ENCODE measurements at regions not wholly inside any gene's neighbourhood (a gene's known extent, or its start where the extent isn't known, plus 50 kb on each side); places are given as distances from the start of the nearest gene placed in this dataset.

DNA sequence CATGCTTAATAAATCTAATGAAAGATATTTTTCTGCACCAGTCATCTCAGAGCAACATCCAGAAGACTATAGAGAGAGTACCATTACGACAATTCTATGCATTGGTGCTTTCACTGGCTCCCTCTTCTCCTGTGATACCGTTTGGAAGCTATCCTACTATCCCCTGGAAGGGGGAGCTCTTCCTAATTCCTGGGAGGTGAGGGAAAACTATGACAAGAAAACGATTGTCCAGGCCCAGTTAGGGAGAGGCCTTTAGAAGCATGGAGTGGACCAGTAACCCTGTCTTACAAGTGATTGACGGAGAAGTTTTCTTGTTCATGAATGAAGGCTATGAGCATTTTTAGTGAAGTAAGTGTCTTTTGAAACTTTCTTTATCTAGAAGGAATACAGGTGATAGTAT, 150.2 kb downstream of the TANC2 start:
- DNase-seq (ENCODE audit: extremely low read depth, low read depth), result no peak
- TF ChIP-seq, protein P1, sequence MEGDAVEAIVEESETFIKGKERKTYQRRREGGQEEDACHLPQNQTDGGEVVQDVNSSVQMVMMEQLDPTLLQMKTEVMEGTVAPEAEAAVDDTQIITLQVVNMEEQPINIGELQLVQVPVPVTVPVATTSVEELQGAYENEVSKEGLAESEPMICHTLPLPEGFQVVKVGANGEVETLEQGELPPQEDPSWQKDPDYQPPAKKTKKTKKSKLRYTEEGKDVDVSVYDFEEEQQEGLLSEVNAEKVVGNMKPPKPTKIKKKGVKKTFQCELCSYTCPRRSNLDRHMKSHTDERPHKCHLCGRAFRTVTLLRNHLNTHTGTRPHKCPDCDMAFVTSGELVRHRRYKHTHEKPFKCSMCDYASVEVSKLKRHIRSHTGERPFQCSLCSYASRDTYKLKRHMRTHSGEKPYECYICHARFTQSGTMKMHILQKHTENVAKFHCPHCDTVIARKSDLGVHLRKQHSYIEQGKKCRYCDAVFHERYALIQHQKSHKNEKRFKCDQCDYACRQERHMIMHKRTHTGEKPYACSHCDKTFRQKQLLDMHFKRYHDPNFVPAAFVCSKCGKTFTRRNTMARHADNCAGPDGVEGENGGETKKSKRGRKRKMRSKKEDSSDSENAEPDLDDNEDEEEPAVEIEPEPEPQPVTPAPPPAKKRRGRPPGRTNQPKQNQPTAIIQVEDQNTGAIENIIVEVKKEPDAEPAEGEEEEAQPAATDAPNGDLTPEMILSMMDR (IDR thresholded peaks at IDR 0.05; ENCODE audit: low read depth, low read length), result no peak

DNA sequence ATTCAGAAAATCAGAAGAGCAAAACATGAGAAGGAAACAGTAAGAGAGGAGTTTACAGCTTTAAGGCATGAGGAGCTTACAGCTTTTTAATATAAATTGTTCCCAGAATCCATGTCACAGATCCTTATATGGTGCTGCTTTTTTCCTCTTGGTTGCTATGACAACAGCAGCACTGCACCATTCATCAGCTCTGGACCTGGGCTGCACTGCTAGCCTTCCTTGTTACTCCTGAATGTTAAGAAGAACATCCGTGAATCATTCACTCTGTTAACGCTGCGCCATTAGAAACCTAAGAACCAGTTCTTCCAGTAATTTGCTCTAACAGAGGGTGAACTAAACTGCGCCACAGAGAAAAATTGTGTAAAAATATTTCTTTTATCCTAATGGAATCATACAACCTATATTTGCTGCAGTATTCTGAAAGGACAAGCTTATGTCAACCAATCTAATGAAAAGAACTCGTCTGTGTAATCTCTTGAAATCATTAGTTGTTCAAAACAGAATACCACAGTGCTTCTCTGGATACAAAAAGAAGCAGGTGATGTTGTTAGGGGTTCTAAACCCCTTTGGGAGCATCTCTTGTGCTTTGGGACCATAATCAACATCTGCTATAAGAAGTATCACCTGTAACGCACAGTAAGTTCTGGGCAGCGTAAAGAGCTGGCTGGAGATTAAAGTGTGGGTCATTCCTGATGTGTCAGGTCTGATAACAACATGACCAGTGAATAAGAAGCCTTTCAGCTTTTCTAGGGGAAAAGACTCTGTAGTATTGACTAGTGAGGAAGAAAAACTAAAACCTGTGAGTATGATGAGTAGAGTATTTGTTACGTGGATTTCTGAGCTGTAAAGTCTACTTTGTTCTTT, 151.2 kb downstream of the TANC2 start:
- DNase-seq (ENCODE audit: extremely low read depth, low read depth), result no peak
- TF ChIP-seq, protein P1 (IDR thresholded peaks at IDR 0.05; ENCODE audit: low read depth, low read length), result no peak

DNA sequence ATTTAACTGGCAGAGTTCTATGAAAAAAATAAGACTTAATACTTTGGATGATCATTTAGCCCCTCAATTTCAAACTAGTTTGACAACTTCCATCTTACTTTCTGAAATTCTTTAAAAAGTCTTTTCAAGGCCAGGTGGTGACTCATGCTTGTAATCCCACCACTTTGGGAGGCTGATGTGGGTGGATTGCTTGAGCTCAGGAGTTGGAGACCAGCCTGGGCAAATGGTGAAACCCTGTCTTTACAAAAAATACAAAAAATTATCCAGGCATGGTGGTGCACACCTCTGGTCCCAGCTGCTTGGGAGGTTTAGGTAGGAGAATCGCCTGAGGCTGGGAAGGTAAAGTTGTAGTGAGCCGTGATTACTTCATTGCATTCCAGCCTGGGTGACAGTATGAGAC, 154.4 kb downstream of the TANC2 start:
- DNase-seq (ENCODE audit: extremely low read depth, low read depth), result no peak
- TF ChIP-seq, protein P1 (IDR thresholded peaks at IDR 0.05; ENCODE audit: low read depth, low read length), result no peak

DNA sequence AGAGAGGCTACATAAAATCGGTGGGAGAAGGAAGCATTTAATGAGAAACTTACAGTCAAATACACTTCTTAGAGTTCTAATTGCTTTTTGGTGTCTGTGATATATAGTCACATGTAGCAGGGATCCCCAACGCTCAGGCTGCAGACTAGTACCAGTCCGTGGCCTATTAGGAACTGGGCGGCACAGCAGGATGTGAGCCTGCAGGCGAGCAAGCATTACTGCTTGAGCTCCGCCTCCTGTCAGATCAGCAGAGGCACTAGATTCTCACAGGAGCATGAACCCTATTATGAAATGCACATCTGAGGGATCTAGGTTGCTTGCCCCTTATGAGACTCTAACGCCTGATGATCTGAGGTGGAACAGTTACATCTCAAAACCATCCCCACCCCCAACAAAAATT, 158.5 kb downstream of the TANC2 start:
- TF ChIP-seq, protein P1 (IDR thresholded peaks at IDR 0.05; ENCODE audit: low read depth, low read length), result no peak
- DNase-seq (ENCODE audit: extremely low read depth, low read depth), result no peak

DNA sequence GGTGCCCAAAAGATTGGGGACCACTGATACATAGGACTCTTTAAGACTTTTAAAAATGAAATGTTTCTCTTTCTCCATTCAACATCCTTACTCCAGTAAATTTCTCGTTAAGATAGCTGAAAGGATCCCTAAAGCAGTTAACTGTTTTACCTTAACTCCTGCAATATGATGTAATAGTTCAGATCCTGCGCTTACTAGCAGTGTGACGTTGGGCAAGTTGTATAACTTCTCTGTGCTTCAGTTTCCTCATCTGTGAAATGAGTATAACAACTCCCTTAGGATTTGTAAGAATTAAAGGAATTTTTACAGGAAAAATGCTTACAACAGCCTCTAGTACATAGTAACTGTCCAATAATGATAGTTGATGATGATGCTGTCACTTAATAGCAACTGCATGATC, 158.9 kb downstream of the TANC2 start:
- TF ChIP-seq, protein P1 (IDR thresholded peaks at IDR 0.05; ENCODE audit: low read depth, low read length), result no peak
- no peak for DNase-seq (ENCODE audit: extremely low read depth, low read depth)

DNA sequence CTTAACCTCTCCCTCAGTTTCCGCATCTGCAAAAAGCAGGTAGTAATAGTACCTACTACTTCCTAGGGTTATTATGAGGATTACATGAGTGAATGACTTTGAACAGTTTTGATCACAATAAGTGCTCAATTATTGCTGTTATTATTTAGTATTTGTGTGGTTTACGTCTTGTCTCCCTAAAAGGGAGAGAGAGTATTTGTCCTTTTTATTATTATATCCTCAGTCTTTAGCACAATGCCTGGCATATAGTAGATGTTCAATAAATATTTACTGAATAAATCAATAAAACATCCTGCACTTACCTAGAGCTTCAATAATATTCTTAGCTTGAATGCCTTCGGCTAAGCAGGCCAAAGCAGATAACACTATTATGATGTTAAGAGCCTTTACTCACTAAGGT, 160.0 kb downstream of the TANC2 start:
- no peak for DNase-seq (ENCODE audit: extremely low read depth, low read depth)
- TF ChIP-seq, protein P1 (IDR thresholded peaks at IDR 0.05; ENCODE audit: low read depth, low read length), result no peak

DNA sequence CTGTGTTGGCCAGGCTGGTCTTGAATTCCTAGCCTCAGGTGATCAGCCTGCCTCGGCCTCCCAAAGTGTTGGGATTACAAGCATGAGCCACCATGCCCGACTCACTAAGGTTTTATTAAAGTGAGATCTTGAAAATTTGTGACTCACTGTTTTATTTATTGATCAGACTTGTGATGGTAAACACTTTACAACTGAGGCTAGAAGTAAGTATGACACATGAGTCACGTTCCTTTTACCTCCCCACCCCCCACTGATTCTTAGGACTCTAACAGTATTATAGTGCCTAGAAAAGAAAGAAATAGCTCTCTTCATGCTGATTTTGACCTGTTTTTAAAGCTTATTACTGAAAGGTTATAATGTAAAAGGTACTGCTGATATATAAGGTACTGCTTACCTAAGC, 160.6 kb downstream of the TANC2 start:
- TF ChIP-seq, protein P1 (IDR thresholded peaks at IDR 0.05; ENCODE audit: low read depth, low read length), result no peak
- DNase-seq (ENCODE audit: extremely low read depth, low read depth), result no peak

All from AG09319 (cell line).